ENCODE measurements at regions not wholly inside any gene's neighbourhood (a gene's known extent, or its start where the extent isn't known, plus 50 kb on each side); places are given as distances from the start of the nearest gene placed in this dataset.
A peak's percentile ranks its signal among the peaks of the same experiment; 100 is the strongest.
"Not testable (repeated sequence)": the region's sequence is repeated elsewhere in the genome, so short reads cannot be mapped to it uniquely, and the experiment has no call there.

GRCh38 chr2:67712484-67712883 is 315.4 kb downstream of the ETAA1 start:
- DNase-seq, result no peak

GRCh38 chr2:67713376-67713775 is 316.2 kb downstream of the ETAA1 start:
- no peak for DNase-seq

- DNase-seq, result no peak
Measured at GRCh38 chr2:67716895-67717396, 319.8 kb downstream of the ETAA1 start.

- DNase-seq, result no peak
Measured at GRCh38 chr2:67717692-67718091, 320.6 kb downstream of the ETAA1 start.

DNA sequence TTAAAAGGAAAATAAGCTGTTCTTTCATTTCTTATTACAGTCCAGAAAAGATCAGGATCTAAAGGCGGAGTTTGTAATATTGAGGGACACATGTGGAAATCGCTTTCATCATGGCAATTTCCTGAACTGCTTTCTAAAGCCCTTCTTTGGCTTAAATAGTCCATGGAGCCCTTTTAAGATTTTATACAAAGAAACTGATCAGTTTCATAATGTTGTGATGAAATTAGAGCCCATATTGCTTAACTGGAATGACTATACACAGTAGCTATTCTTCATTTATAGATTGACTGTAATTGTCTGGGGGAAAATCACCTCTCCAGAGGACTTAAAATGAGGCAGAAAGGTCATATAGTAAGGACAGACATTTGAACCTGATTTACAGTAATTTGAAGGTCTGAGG is 322.2 kb downstream of the ETAA1 start:
- DNase-seq, result no peak

DNA sequence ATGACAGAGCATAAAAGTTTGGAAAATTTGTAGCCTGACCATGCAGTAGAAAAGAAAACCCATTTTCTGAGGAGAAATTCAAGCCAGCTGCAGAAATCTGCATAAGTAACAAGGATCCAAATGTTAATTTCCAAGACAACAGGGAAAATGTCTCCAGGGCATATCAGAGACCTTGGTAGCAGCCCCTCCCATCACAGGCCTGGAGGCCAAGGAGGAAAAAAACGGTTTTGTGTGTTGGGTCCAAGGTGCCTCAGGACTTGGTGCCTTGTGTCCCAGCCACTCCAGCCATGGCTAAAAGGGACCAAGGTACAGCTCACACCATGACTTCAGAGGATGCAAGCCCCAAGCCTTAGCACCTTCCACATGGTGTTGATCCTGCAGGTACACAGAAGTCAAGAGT is 324.4 kb downstream of the ETAA1 start:
- DNase-seq, result no peak

GRCh38 chr2:67724261-67724660 is 327.1 kb downstream of the ETAA1 start:
- DNase-seq, result no peak

DNA sequence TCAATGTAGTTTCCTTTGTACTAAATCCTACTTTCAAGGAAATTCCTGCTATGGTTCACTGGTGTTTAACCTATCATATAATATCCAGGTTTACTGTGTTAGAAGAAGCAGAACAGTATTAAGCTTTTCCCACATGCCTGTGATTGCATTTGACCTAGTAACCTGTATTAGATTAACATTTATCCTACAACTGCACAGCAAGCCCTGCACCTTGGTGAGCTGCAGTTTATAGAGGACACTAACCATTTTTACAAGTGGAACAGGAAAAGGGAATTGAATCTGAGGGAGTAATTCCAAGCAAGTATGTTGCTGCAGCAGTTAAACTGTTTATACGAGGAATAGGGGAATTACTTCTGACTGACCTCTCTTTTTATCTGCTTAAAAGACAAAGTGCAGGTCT is 328.6 kb downstream of the ETAA1 start:
- DNase-seq, result no peak

- no peak for DNase-seq
Measured at GRCh38 chr2:67726416-67726815, 329.3 kb downstream of the ETAA1 start.

GRCh38 chr2:67727131-67727530 is 330.0 kb downstream of the ETAA1 start:
- DNase-seq, result no peak

DNA sequence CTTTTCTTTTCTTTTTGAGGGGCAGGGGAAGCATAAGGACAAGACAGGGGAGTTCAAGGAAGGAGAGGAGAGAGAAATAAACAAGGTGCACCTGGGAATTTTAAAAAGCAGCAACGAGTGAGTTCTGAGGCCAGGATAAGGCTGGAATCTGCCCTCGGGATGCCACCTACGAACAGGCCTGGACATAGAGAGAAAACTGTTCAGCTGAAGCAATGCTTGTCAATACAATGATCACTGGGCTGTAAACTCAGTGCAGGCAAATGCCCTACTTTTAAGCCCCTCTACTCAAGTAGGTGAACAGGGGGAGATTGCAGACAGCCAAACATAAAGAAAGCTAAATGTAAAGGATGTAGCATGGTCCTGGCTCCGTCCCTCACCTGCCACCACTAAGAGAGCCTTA is 330.5 kb downstream of the ETAA1 start:
- no peak for DNase-seq

- DNase-seq, result no peak
Measured at GRCh38 chr2:67729474-67729873, 332.3 kb downstream of the ETAA1 start.

GRCh38 chr2:67733517-67733916 is 329.3 kb downstream of the C1D start:
- peak in 1 of 2 experiments; percentile 18 for DNase-seq

DNA sequence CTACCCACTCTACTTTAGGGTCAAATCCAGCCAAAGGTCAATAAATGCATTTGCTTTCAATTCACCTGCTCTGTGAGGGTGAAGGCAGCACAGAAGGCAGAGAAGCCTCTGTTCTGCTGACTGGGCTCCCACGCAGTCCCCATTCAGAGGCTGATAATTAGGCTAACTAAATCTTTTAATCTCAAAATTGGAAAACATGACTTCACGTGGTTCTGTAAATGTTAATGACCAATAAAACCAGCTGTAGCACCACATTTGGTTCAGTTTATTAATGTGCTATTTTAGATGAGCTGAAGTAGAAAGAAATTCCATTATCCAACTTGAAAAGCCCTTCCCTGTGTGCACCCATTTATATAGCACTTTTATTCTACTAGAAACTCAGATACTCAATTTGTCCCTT is 310.6 kb downstream of the C1D start:
- no peak for DNase-seq

GRCh38 chr2:67752969-67753368 is 309.8 kb downstream of the C1D start:
- DNase-seq, result no peak

GRCh38 chr2:67755156-67755882 is 307.5 kb downstream of the C1D start:
- DNase-seq, result no peak

- no peak for DNase-seq
Measured at GRCh38 chr2:67760995-67761394, 301.8 kb downstream of the C1D start.

- no peak for DNase-seq
Measured at GRCh38 chr2:67771380-67771779, 291.4 kb downstream of the C1D start.

- DNase-seq, result no peak
Measured at GRCh38 chr2:67772216-67773170, 290.3 kb downstream of the C1D start.

DNA sequence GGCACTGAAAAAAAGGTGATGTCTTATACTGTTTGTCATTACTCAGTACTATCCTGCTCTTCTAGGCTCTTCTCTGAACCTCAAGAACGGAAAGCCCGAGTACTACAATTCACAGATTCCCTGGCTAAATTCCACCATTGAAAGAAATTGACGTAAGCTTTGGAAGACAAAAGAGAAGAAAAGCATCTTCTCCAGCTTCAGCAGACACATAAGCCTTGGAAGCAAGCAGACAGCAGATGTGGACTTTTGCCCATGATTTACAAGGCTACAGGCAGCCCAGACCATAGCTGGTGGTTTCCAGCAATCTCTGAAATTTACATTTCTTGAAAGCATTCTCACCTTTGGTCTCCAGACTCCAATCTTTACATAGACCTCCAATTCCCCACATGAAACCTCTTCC is 289.0 kb downstream of the C1D start:
- no peak for DNase-seq

- DNase-seq, result no peak
Measured at GRCh38 chr2:67776276-67776675, 286.5 kb downstream of the C1D start.

DNA sequence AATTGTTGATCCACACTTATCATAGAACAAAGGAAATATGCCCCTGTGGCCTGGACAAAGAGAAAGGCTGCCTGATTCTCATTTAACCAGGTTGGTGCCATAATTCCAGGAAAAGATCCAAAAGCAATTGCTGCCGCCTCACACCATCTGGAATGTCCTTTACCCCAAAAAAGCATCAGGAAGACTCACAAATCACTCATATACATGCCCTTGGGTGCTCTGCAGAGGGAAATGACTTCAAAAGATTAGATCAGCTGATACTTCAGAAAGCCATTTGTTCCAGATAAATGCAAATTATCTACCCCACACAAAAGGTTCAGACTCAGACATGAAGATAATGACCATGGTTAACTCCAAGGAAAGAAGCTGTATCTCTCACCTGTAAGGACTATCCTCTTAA is 285.8 kb downstream of the C1D start:
- no peak for DNase-seq

DNA sequence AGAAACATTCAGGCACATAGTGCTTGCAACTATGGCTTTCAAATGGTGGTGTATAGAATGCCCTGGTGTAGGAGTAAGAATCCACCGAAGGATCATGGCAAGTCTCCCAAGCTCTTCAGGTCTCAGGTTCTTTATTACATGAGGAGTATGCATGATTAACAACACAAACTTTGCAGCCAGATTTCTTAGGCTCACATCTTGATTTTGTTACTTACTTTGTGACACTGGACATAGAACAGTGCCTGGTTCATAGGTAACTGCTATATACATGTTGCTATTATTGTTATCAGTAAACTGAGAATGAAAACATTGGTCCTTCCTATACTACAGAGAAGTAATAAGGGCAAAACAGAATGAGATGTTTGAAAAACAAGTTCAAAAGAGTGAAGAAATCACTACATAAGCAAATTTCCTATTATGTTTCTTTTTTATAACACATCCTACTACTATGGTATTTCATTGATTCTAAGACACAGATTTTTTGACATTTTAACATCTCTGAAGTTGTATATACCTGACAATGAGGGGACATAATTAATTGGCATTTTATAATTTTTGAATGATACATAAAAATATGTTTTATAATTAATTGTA is 284.9 kb downstream of the C1D start:
- no peak for DNase-seq

DNA sequence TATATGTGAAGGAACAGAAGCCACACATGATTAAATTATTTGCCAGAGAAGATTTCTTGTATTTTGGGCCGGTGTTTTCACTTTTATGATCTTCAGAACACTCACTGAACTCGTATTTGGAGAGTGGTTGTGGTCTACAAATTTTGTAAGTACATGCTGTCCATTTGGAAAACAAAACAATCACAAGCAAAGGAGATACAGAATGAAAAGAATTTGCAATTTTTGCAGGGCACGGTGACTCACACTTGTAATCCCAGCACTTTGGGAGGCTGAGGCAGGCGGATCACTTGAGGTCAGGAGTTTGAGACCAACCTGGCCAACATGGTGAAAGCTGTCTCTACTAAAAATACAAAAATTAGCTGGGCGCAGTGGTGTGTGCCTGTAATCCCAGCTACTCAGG is 282.0 kb downstream of the C1D start:
- DNase-seq, result not testable (repeated sequence)

Data from activated T-cell treated with anti-CD3 and anti-CD28 coated beads, Interleukin-2, amount 50 U/mL, for 48 hours (primary cell).